BLaER1 (cell line): ENCODE measurements at regions not wholly inside any gene's neighbourhood (a gene's known extent, or its start where the extent isn't known, plus 50 kb on each side); places are given as distances from the start of the nearest gene placed in this dataset.

Source experiments
- H3K27ac ChIP-seq: shearing (Covaris generic); formaldehyde crosslinking; 2 replicates; pipeline ENCODE4 v1.8.1; 2022
- H3K27me3 ChIP-seq: shearing (Covaris generic); formaldehyde crosslinking; 2 replicates; pipeline ENCODE4 v1.8.1; 2022
- H3K36me3 ChIP-seq: shearing (Covaris generic); formaldehyde crosslinking; 2 replicates; pipeline ENCODE4 v1.8.1; 2022
- H3K4me1 ChIP-seq: shearing (Covaris generic); formaldehyde crosslinking; 2 replicates; pipeline ENCODE4 v1.8.1; 2022
- H3K4me2 ChIP-seq: shearing (Covaris generic); formaldehyde crosslinking; 2 replicates; pipeline ENCODE4 v1.8.1; 2022
- H3K4me3 ChIP-seq: shearing (Covaris generic); formaldehyde crosslinking; 2 replicates; pipeline ENCODE4 v1.8.1; 2022
- H3K9ac ChIP-seq: shearing (Covaris generic); formaldehyde crosslinking; 2 replicates; pipeline ENCODE4 v1.8.1; 2022
- H3K9me3 ChIP-seq: shearing (Covaris generic); formaldehyde crosslinking; 2 replicates; pipeline ENCODE4 v1.8.1; 2022
- H4K20me1 ChIP-seq: shearing (Covaris generic); formaldehyde crosslinking; 2 replicates; pipeline ENCODE4 v1.8.1; 2022
- Cebpa-rat ChIP-seq: shearing (Covaris generic); IDR thresholded peaks from 2 replicates; pipeline ENCODE4 v1.8.1; 2022

- Histone ChIP-seq H3K27ac (no peak overlapping the region), H3K4me2 (no peak overlapping the region), H3K36me3 (no peaks in the 10 kb centered on the region), H4K20me1 (no peaks in the 10 kb centered on the region), H3K27me3 (no peaks in the 10 kb centered on the region), H3K9ac (no peak overlapping the region), H3K4me1 (no peaks in the 10 kb centered on the region), H3K4me3 (no peak overlapping the region), H3K9me3 (no peaks in the 10 kb centered on the region)
- TF ChIP-seq Cebpa-rat: no peak
Measured at GRCh38 chr2:180690611-180691010, 289.8 kb upstream of the UBE2E3 start.

DNA sequence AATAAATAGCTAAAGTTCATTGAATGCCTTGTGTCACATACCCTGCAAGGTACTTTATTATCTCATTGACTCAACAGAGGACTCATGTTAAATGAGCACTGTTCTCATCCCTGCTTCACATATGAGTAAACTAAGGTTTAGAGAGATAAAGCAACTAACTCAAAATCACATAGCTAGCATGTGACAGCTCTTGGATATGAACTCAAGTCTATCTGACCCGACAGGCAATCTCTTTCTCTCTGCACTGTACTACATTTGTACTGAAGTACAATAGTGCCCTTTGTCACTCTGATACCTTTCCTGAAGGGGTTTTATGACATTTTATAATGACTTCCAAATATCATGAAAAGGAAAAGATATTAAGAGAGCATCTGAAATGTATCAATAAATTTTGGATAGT is 297.5 kb upstream of the UBE2E3 start:
- no peaks in the 10 kb centered on the region for H3K4me1 ChIP-seq
- H3K27me3 ChIP-seq: no peaks in the 10 kb centered on the region
- H3K4me3 ChIP-seq: no peak overlapping the region
- no peak for TF ChIP-seq Cebpa-rat
- no peaks in the 10 kb centered on the region for H3K36me3 ChIP-seq
- H4K20me1 ChIP-seq: no peaks in the 10 kb centered on the region
- H3K27ac ChIP-seq: no peak overlapping the region
- H3K9me3 ChIP-seq: no peaks in the 10 kb centered on the region
- H3K9ac ChIP-seq: no peak overlapping the region
- no peak overlapping the region for H3K4me2 ChIP-seq

- H3K4me1 ChIP-seq: no peaks in the 10 kb centered on the region
- no peaks in the 10 kb centered on the region for H3K36me3 ChIP-seq
- H4K20me1 ChIP-seq: no peaks in the 10 kb centered on the region
- TF ChIP-seq Cebpa-rat: no peak
- no peak overlapping the region for H3K4me3 ChIP-seq
- H3K27ac ChIP-seq: no peak overlapping the region
- no peaks in the 10 kb centered on the region for H3K9me3 ChIP-seq
- H3K27me3 ChIP-seq: no peaks in the 10 kb centered on the region
- no peak overlapping the region for H3K4me2 ChIP-seq
- H3K9ac ChIP-seq: no peak overlapping the region
Measured at GRCh38 chr2:180679693-180680092, 300.7 kb upstream of the UBE2E3 start.

GRCh38 chr2:180678625-180678972 is 301.8 kb upstream of the UBE2E3 start:
- no peak overlapping the region for H3K27ac ChIP-seq
- TF ChIP-seq Cebpa-rat: no peak

DNA sequence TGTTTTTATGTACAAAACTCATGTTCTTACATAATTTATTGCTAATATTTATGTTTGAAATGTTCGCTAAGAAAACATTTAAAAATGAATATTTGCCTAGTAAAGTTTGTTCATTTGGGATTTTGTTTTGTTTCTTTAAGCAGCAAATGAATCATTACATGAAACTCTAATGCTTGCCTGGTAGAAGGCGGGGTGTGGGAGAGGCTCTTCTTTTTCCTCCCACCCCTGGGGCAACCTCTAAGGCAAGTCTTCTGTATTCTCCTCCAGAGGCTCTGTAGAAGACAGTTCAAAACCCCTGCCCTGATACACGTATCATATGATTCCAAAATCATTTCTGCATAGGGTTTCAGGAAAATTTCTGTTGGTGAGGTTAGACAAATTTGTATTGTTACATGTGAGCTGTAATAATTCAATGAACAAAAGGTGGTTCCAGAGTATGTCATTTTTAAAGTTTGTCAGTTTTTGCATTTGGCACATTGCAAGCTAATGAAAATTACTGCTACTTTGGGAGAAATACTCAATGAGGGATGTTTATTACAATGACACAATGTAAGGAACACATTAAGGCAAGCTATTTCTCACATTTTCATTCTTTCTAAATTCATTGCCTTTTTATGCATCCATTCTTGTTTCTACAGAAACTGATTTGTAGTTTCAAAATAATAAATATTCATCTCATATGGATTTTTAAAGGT is 302.3 kb upstream of the UBE2E3 start:
- no peak for TF ChIP-seq Cebpa-rat
- Histone ChIP-seq H3K4me1 (no peaks in the 10 kb centered on the region), H3K4me3 (no peak overlapping the region), H3K36me3 (no peaks in the 10 kb centered on the region), H4K20me1 (no peaks in the 10 kb centered on the region), H3K9me3 (no peaks in the 10 kb centered on the region), H3K9ac (no peak overlapping the region), H3K27ac (no peak overlapping the region), H3K27me3 (no peaks in the 10 kb centered on the region), H3K4me2 (no peak overlapping the region)

More at GRCh38 chr2:180678625-180678972, 301.8 kb upstream of the UBE2E3 start:
- no peak overlapping the region for H3K4me2 ChIP-seq
- no peak overlapping the region for H3K9ac ChIP-seq
- no peaks in the 10 kb centered on the region for H4K20me1 ChIP-seq
- no peak overlapping the region for H3K4me3 ChIP-seq
- no peaks in the 10 kb centered on the region for H3K4me1 ChIP-seq
- H3K27me3 ChIP-seq: no peaks in the 10 kb centered on the region
- H3K36me3 ChIP-seq: no peaks in the 10 kb centered on the region
- no peaks in the 10 kb centered on the region for H3K9me3 ChIP-seq

DNA sequence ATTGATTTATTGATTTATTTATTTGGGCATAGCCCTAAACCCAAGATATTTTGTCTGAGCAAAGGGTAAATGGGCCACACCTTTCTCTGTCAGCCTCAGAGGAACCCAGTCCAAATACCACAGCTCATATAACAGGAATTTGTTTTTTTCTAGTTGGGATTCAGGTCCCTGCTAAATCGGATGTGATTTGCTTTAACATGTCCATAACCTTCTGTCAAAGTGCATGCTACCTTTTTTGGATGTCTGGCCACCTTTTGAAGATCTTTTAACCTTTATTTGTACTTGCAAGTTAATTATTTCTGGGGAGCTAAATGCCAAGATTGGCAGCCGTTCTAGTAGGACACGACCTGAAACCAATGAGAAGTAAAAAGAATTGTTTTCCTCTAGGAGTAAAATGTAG is 303.2 kb upstream of the UBE2E3 start:
- Histone ChIP-seq H3K27ac (no peak overlapping the region), H3K9me3 (no peaks in the 10 kb centered on the region), H3K27me3 (no peaks in the 10 kb centered on the region), H3K36me3 (no peaks in the 10 kb centered on the region), H4K20me1 (no peaks in the 10 kb centered on the region), H3K4me1 (no peaks in the 10 kb centered on the region), H3K9ac (no peak overlapping the region), H3K4me3 (no peak overlapping the region), H3K4me2 (no peak overlapping the region)
- no peak for TF ChIP-seq Cebpa-rat

DNA sequence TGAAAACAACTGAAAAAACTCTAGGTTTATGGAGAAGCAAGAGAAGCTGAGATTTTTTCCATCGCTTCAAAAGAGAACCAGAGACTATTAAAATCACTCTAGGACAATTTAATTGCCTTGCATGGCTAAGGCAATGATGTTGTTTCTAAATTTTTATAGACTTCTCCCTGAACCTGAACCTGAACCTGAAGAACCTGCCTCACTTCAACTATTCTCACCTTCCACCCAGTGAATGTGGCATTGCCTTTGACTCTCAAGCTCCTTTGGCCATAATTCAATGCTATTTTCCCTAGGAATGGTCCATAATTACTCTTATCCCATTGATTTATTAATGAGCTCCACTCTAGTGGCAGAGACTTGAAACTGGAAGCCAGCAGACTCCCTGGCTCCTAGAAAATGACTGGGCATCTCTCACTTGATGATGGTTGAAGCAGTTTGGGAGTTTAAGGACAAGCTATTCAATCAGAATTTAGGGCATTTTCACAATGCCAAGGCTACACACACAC is 303.8 kb upstream of the UBE2E3 start:
- Histone ChIP-seq H3K4me3 (no peak overlapping the region), H3K4me1 (no peaks in the 10 kb centered on the region), H3K27ac (no peak overlapping the region), H3K9ac (no peak overlapping the region), H3K36me3 (no peaks in the 10 kb centered on the region), H4K20me1 (no peaks in the 10 kb centered on the region), H3K9me3 (no peaks in the 10 kb centered on the region), H3K4me2 (no peak overlapping the region), H3K27me3 (no peaks in the 10 kb centered on the region)
- no peak for TF ChIP-seq Cebpa-rat

DNA sequence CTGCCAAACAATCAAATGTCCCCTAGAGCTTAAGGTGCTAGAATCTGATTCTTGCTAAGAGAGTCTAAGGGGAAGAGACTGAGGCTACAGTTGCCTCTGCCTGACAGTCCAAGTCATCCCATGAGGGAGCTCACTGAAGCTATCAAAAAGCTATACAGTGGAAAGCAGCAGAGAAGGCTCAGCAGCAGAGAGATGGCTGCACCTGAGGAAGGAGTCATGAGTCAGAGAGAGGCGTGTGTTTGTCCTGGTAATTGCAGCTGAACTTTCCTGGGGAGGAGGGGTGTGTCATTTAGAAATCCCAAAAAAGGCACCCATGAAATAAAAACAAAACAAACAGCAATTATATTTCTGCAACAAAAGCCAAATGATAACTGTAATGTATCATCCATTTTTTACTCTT is 305.2 kb upstream of the UBE2E3 start:
- Histone ChIP-seq H3K4me2 (no peak overlapping the region), H3K4me1 (no peaks in the 10 kb centered on the region), H4K20me1 (no peaks in the 10 kb centered on the region), H3K36me3 (no peaks in the 10 kb centered on the region), H3K9me3 (no peaks in the 10 kb centered on the region), H3K9ac (no peak overlapping the region), H3K4me3 (no peak overlapping the region), H3K27ac (no peak overlapping the region), H3K27me3 (no peaks in the 10 kb centered on the region)
- TF ChIP-seq Cebpa-rat: no peak

DNA sequence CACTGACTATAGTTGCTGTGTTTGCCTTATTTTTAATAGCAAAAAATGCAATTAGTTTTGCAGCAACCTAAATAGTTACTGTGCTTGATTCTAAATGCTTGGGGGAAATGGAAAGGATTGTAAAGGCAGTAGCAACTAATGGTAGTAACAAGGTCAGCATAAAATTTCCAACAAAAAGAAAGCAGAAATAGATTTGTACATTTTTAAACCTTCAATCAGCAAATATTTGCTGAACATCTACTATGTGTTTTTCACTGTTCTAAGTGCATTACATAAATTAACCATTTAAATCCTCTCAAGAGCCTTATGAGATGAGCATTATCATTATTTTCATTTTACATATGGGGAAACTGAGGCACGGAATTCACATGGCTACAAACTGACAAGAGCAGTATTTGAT is 308.0 kb upstream of the UBE2E3 start:
- H4K20me1 ChIP-seq: no peaks in the 10 kb centered on the region
- no peak for TF ChIP-seq Cebpa-rat
- H3K4me3 ChIP-seq: no peak overlapping the region
- H3K9me3 ChIP-seq: no peaks in the 10 kb centered on the region
- H3K27ac ChIP-seq: no peak overlapping the region
- H3K9ac ChIP-seq: no peak overlapping the region
- H3K36me3 ChIP-seq: no peaks in the 10 kb centered on the region
- H3K27me3 ChIP-seq: no peaks in the 10 kb centered on the region
- H3K4me2 ChIP-seq: no peak overlapping the region
- H3K4me1 ChIP-seq: no peaks in the 10 kb centered on the region

DNA sequence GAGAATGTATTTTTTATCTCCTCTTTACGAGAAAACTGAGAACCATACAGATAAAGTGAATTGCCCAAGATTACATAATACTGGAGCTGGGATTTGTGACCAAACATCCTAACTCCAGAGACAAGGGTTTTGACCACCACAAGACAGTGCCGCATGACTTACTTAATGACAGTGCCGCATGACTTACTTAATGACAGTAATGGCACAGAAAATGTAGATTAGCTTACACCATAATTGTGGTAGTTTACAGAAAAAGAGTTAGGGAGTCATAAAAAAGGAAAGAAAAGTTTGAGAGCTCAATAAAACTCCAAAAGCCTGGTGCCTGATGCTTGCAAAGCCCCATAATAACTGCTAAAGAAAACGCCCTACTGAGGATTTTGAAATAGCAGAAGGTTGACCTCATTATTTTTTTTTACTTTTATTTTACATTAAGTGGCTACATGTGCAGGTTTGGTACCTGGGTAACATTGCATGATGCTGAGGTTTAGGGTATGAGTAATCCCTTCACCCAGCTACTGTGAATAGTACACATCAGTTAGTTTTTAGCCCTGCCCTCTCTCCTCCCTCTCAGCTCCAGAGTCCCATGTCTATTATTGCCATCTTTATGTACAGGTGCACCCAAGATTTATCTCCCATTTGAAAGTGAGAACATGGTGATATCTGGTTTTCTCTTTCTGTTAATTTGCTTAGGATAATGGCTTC is 310.0 kb upstream of the UBE2E3 start:
- Histone ChIP-seq H3K4me2 (no peak overlapping the region), H3K4me3 (no peak overlapping the region), H4K20me1 (no peaks in the 10 kb centered on the region), H3K27ac (no peak overlapping the region), H3K27me3 (no peaks in the 10 kb centered on the region), H3K9ac (no peak overlapping the region), H3K9me3 (no peaks in the 10 kb centered on the region), H3K4me1 (no peaks in the 10 kb centered on the region), H3K36me3 (no peaks in the 10 kb centered on the region)
- no peak for TF ChIP-seq Cebpa-rat
